Hepatocyte (in vitro differentiated cells): ENCODE measurements at regions not wholly inside any gene's neighbourhood (a gene's known extent, or its start where the extent isn't known, plus 50 kb on each side); places are given as distances from the start of the nearest gene placed in this dataset.

Experiments
- DNase-seq: peaks from one replicate; pipeline ENCODE4 v3.0.0-alpha.2; 2016; ENCODE audit warnings: low spot score
- H2AFZ ChIP-seq: fragments of 200-600 bp; sonication (generic); 2 replicates; pipeline ENCODE4 v1.6.0; 2016; ENCODE audit warnings: antibody characterized with exemption, mild to moderate bottlenecking
- H3K27ac ChIP-seq: fragments of 200-600 bp; sonication (generic); 2 replicates; pipeline ENCODE4 v1.5.1; 2016; ENCODE audit warnings: mild to moderate bottlenecking
- H3K27me3 ChIP-seq: fragments of 200-600 bp; sonication (generic); 2 replicates; pipeline ENCODE4 v1.6.1; 2016
- H3K36me3 ChIP-seq: fragments of 200-600 bp; sonication (generic); replicated peaks from 2 replicates; pipeline ENCODE4 v1.5.1; 2016; ENCODE audit warnings: low read depth; ENCODE audit not compliant: insufficient read depth
- H3K4me1 ChIP-seq: fragments of 200-600 bp; sonication (generic); 2 replicates; pipeline ENCODE4 v1.5.1; 2016; ENCODE audit warnings: mild to moderate bottlenecking, moderate library complexity; ENCODE audit not compliant: insufficient read depth
- H3K4me2 ChIP-seq: fragments of 200-600 bp; sonication (generic); 2 replicates; pipeline ENCODE4 v1.6.0; 2016
- H3K4me3 ChIP-seq: fragments of 200-600 bp; sonication (generic); 2 replicates; pipeline ENCODE4 v1.5.1; 2016; ENCODE audit warnings: mild to moderate bottlenecking
- H3K79me2 ChIP-seq: fragments of 200-600 bp; sonication (generic); 2 replicates; pipeline ENCODE4 v1.6.0; 2017; ENCODE audit warnings: mild to moderate bottlenecking
- H3K9me2 ChIP-seq: fragments of 200-600 bp; sonication (generic); replicated peaks from 2 replicates; pipeline ENCODE4 v1.6.0; 2017; ENCODE audit warnings: mild to moderate bottlenecking; ENCODE audit not compliant: insufficient read depth
- H3K9me3 ChIP-seq: fragments of 200-600 bp; sonication (generic); 2 replicates; pipeline ENCODE4 v1.5.1; 2016; ENCODE audit warnings: low read depth, mild to moderate bottlenecking
- H4K20me1 ChIP-seq: fragments of 200-600 bp; sonication (generic); 2 replicates; pipeline ENCODE4 v1.6.0; 2016; ENCODE audit warnings: mild to moderate bottlenecking; ENCODE audit not compliant: insufficient read depth, poor library complexity, severe bottlenecking
- EZH2 ChIP-seq: fragments of 200-600 bp; sonication (generic); IDR thresholded peaks from 2 replicates; pipeline ENCODE4 v1.6.1; 2016; ENCODE audit warnings: antibody characterized with exemption, mild to moderate bottlenecking, borderline replicate concordance
- EZH2phosphoT487 ChIP-seq: fragments of 200-600 bp; sonication (generic); IDR thresholded peaks from one replicate; pipeline ENCODE4 v1.6.1; 2018; ENCODE audit warnings: antibody characterized with exemption, mild to moderate bottlenecking, low read depth, moderate library complexity; ENCODE audit not compliant: unreplicated experiment, severe bottlenecking
- WGBS: methylation state at CpG from one replicate; pipeline ENCODE4 v1.1.6; 2016; ENCODE audit warnings: low lambda C conversion rate; ENCODE audit errors: missing lambda C conversion rate; 5-methylcytosine and 5-hydroxymethylcytosine counted together
- TF ChIP-seq, protein P1 (sequence below): fragments of 200-600 bp; sonication (generic); IDR thresholded peaks from 2 replicates; pipeline ENCODE4 v1.5.1; 2016; ENCODE audit warnings: antibody characterized with exemption, mild to moderate bottlenecking; ENCODE audit not compliant: poor library complexity

GRCh38 chr16:9434659-9435058 is 343.2 kb downstream of the HAPSTR1 start:
- no peak for DNase-seq
- H3K9me3 ChIP-seq: no peaks in the 10 kb centered on the region
- H3K79me2 ChIP-seq: no peaks in the 10 kb centered on the region
- no peak overlapping the region for H3K4me2 ChIP-seq
- no peaks in the 10 kb centered on the region for H3K36me3 ChIP-seq
- no peak overlapping the region for H2AFZ ChIP-seq
- H4K20me1 ChIP-seq: no peaks in the 10 kb centered on the region
- WGBS: 79% methylated on average over 2 of the region's 2 CpGs
- H3K4me3 ChIP-seq: no peak overlapping the region
- H3K9me2 ChIP-seq: no peaks in the 10 kb centered on the region
- H3K27ac ChIP-seq: no peak overlapping the region
- H3K4me1 ChIP-seq: no peaks in the 10 kb centered on the region
- no peak for TF ChIP-seq EZH2phosphoT487
- H3K27me3 ChIP-seq: no peaks in the 10 kb centered on the region

GRCh38 chr16:9436175-9436574 is 344.7 kb downstream of the HAPSTR1 start:
- no peak overlapping the region for H3K4me2 ChIP-seq
- H3K27me3 ChIP-seq: no peaks in the 10 kb centered on the region
- no peaks in the 10 kb centered on the region for H3K4me1 ChIP-seq
- no peak overlapping the region for H3K4me3 ChIP-seq
- WGBS: 81% methylated on average over 6 of the region's 6 CpGs
- H4K20me1 ChIP-seq: no peaks in the 10 kb centered on the region
- no peak for DNase-seq
- no peaks in the 10 kb centered on the region for H3K9me2 ChIP-seq
- H3K9me3 ChIP-seq: no peaks in the 10 kb centered on the region
- H3K36me3 ChIP-seq: no peaks in the 10 kb centered on the region
- H2AFZ ChIP-seq: no peak overlapping the region
- peak overlapping the region; percentile 46 for H3K27ac ChIP-seq
- H3K79me2 ChIP-seq: no peaks in the 10 kb centered on the region
- TF ChIP-seq, protein P1, sequence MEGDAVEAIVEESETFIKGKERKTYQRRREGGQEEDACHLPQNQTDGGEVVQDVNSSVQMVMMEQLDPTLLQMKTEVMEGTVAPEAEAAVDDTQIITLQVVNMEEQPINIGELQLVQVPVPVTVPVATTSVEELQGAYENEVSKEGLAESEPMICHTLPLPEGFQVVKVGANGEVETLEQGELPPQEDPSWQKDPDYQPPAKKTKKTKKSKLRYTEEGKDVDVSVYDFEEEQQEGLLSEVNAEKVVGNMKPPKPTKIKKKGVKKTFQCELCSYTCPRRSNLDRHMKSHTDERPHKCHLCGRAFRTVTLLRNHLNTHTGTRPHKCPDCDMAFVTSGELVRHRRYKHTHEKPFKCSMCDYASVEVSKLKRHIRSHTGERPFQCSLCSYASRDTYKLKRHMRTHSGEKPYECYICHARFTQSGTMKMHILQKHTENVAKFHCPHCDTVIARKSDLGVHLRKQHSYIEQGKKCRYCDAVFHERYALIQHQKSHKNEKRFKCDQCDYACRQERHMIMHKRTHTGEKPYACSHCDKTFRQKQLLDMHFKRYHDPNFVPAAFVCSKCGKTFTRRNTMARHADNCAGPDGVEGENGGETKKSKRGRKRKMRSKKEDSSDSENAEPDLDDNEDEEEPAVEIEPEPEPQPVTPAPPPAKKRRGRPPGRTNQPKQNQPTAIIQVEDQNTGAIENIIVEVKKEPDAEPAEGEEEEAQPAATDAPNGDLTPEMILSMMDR: no peak
- TF ChIP-seq EZH2phosphoT487: no peak
- TF ChIP-seq EZH2: no peak

GRCh38 chr16:9437115-9437514 is 345.7 kb downstream of the HAPSTR1 start:
- Histone ChIP-seq H3K4me3 (no peak overlapping the region), H3K9me2 (no peaks in the 10 kb centered on the region), H3K4me2 (no peak overlapping the region), H3K27me3 (no peaks in the 10 kb centered on the region), H4K20me1 (no peaks in the 10 kb centered on the region), H3K79me2 (no peaks in the 10 kb centered on the region), H3K27ac (no peak overlapping the region), H3K9me3 (no peaks in the 10 kb centered on the region), H3K36me3 (no peaks in the 10 kb centered on the region), H3K4me1 (no peaks in the 10 kb centered on the region), H2AFZ (no peak overlapping the region)
- DNase-seq: peak; percentile 23
- TF ChIP-seq EZH2 (no peak), EZH2phosphoT487 (no peak)
- TF ChIP-seq, protein P1: no peak
- 76% methylated on average over 4 of the region's 4 CpGs for WGBS

- Histone ChIP-seq H2AFZ (no peak overlapping the region), H3K9me3 (no peaks in the 10 kb centered on the region), H3K9me2 (no peaks in the 10 kb centered on the region), H3K4me2 (no peak overlapping the region), H3K36me3 (no peaks in the 10 kb centered on the region), H3K27ac (no peak overlapping the region), H3K79me2 (no peaks in the 10 kb centered on the region), H3K27me3 (no peaks in the 10 kb centered on the region), H4K20me1 (no peaks in the 10 kb centered on the region), H3K4me1 (no peaks in the 10 kb centered on the region), H3K4me3 (no peak overlapping the region)
- TF ChIP-seq EZH2: no peak
- TF ChIP-seq EZH2phosphoT487: no peak
- TF ChIP-seq, protein P1: no peak
- 94% methylated on average over 1 of the region's 1 CpG for WGBS
- no peak for DNase-seq
Observed at GRCh38 chr16:9438991-9439390, 347.5 kb downstream of the HAPSTR1 start.
